Glomerular endothelial cell (primary cell): ENCODE measurements at regions not wholly inside any gene's neighbourhood (a gene's known extent, or its start where the extent isn't known, plus 50 kb on each side); places are given as distances from the start of the nearest gene placed in this dataset.
"Not testable (repeated sequence)": the region's sequence is repeated elsewhere in the genome, so short reads cannot be mapped to it uniquely, and the experiment has no call there.

ENCODE experiments used
- DNase-seq: peaks from one replicate; pipeline ENCODE4 v3.0.0-alpha.2; 2011; ENCODE audit warnings: low read depth, low spot score; ENCODE audit errors: extremely low read depth

DNA sequence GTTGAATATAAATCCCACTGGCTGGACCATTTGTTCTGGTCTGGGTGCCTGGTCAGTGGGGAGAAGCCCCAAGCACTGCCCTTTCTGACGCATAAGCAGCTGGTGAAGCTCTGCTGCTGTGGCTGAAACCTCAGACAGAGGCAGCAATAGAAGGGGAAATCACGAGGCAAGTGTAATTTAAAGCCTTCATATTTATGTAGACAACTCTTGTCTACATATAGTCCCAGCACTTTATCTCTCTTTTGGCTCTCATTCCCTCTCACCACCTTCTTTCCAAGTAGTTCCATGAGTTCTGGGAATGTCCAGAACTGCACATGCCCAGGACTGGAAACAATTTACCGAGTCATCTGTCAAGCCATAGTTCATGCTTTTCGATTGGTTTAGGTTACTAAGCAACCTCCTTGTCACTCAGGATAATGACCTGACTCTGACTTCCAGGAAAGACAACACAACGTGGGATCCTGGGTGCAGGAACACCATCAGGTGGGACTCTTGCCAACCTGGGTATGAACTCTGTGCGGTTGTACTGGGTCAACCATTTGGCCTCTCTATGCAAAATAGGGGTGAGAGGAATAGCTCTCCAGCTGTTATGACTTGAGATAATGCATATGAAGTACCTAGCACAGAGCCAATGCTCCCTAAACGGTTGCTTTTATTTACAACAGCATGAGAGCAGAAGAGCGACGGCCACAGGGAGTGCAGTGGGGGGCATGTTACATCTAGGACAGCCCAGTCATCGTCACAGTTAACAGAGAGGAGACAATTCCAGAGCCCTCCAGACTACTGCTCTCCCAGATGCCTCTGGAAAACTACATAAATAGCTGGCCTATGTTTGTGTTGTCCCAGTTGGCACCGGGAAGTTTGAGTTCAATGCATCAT, 321.9 kb downstream of the FOXO1 start:
- DNase-seq = no peak

DNA sequence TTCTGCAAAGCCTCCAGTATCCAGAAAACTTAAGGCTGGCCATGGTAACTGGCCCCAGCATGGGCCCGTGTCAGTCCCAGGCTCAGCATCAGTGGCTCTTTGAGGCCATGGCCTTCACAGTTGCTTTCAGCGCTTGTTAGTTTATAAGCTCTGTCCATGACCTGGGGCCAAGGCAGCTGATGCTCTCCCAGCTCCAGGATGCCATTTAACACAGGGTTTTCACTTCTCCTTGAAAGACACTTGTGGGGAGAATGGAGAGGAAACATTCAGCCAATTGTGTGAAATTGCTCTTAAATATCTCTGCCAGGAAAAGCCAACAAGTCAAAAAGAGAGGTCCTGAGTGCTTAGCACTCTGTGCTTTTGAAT, 321.3 kb downstream of the FOXO1 start:
- DNase-seq = no peak

DNA sequence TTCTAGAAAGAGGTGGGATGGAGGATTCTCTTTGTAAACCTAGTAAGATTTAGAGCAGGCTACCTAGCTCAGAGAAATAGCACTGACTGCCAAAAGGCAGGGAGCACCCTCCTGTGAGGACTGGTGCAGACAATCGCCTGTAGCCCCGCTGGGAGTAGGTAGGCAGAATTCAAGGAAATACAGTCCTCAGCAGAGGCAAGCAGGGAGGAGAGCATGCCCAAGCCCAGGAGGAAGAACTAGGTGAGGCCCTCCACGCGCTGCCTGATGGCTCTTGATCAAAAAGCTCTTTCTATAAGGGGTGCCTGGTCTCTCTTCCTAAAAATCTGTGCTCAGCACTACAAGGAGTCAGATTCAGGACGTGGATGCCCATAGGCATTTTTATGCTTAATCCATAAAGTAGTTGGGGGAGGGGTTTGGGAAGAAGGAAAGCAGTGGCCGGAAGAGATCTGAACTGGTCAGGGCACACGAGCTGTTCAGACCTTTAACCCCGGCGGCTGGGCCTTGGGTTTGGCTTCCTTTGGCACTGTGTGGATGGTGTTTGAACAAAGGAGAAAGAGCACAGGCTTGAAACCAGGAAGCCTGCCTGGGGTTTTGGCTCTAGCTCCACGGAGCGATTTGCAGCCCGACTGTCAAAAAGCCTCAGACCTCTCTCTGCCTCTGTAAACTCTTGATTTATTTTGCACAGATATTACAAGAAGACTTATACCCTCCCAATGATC, 320.6 kb downstream of the FOXO1 start:
- peak; percentile 33 for DNase-seq

DNA sequence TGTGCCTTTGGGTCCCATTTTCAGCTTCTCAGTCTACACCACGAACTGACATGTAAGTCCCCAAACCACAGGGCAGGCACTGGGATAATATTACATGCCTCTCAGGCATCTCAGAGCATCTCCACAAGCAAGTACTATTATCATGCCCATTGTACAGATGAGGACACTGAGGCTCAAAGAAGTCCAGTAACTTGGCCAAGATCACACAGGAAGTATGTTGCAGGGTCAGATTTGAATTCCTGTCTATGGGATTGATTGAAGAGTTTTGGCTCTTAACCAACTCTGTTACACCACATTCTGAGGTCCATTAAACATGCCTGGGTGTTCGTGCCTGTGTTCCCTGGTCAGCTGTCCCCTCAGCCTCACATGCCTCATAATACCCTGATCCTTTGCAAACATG, 319.8 kb downstream of the FOXO1 start:
- DNase-seq = no peak

DNA sequence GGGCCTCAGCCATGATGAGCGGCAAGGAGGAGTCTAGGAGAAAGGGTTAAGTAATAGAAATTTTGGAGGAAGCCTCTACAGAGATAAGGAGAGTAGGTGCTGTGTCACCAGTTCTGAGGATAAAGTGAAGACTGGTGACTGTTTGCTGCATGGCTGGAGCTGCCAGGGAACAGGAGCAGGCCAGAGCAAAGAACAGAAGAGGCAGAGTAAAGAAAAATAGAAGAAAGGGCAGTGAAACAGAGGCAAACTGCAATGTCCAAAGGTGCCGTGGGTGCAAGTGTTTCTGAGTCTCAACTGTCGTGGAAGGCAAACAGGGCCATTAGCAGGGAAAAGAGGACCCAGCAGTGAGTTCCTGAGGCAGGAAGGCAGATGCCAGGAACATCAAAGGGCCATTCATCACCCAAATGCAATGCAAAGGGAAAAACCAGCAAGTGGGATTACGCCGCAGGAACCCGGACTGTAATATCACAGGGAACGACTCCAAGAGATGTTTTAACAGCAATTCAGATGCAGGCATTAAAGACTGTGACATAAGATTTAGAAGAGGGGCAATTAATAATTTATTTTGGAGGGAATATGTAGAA, 318.3 kb downstream of the FOXO1 start:
- no peak for DNase-seq

DNA sequence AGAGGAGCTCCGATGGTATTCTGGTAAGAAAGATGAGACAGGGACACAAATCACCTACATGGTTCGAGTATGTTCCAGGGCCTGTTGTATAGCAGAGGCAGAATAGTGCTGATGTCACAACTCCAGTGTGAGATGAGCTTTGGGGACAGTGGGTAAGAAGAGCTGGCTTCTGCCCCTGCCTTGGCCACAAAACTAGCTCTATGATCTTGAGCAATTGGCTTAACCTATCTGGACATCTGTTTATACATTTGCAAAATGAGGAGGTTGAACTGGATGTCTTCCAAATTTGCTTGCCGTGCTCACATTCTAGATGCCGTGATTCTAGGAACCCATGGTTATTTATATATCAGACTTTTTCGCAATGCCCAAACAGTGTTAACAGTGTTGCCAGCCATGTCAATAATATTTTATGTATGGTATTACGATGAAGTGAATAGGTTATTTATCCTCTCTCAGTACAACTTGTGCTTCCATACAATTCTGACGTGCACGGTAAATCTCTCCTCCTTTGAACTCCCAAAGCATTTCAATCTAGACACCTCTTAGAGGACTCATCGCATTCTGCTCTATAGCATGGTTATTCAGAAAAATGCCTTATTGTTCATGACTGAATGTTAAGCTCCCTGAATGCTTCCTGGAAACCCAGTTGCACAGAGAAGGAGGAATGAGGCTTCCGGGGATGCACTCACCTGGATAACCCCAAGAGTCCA, 316.0 kb downstream of the FOXO1 start:
- no peak for DNase-seq

DNA sequence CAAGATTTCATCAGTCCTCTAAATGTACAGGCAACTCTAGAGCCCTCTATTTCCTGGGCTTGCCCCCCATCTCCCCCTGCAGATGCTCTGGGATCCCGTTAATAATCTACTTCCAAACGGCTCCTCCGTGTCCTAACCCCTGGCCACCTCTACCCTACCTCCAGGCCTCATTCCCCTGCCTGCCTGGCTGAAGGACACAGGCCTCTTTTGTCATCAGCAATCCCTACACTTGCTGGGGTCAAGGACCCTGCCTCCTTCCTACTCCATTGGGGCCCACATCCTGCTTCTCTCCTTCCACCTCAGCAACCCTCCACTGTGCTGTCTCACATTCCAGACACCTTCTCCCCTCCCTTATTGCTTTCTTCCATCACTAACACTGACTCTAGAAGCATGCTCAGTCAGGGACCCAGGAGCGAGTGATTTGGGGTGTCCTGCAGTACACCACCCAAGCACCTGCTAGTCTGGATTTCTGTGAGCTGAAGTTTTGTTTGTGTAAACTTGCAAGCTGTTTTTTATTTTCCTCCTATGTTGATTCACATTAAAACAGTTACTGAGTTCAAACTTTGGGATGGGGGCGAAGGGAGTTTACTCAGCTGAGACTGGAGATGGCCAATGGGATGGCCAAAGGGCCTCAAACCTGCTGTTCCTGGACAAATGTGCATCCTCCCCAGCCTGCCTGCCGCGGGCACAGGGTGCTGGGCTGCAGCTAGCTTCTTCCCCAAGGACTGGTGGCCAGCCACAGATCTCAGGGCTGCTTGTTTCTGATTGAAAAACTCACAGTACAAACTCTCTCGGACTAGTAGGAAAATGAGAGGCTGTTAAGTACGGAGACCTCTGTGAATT, 314.7 kb downstream of the FOXO1 start:
- no peak for DNase-seq

DNA sequence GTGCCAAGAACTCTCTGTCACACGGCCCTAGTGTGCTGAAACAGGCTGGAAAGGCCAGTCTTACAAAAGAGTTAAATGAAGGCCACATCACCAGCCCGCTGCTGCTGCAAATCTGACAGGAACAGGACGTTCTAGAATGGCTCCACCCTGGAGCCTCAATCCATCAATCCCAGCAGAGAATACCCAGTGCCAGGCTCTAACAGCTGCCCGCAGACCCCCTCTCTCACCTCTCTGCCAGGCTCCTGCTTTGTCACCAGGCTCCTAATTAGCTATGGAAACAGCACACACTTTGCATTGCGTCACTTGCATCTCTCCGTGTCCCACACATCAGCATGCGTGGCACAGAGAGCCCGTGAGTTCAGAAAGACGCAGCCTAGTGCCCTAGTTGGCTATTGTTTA, 314.1 kb downstream of the FOXO1 start:
- no peak for DNase-seq

DNA sequence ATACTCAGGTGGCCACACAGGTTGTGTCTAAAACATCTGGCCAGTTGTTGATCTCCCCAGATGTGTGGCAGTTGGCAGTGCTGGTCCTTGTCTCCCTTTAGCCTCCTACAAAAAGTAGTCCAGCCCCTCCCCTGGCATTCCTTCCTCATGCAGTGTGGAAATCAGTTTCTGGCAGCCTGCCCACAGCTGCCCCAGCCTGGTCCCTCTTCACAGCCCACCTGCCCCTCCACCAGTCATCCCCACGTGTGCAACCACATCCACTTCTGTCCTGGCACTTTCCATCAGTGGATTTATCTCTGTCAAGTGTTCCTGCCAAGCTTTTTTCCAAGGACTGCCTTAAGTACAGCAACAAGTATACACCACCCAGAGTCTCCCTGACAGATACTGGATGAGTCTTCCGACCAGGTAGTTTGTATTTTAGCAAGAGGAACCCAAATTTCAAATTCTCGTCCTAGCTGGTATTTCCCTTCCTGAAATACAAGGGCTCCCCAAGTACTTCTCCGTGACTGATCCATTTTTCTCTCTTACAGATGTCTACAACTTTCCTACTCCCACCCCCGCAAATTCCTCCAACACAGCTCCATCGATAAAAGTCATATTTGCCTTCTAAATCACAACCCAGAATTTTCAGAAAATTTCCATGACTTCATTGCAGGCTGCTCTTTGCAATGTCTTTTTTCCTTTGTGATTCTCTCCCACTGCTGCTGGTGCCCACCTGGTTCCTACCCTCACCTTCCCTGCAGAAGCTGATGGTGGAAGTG, 313.5 kb downstream of the FOXO1 start:
- DNase-seq = no peak

DNA sequence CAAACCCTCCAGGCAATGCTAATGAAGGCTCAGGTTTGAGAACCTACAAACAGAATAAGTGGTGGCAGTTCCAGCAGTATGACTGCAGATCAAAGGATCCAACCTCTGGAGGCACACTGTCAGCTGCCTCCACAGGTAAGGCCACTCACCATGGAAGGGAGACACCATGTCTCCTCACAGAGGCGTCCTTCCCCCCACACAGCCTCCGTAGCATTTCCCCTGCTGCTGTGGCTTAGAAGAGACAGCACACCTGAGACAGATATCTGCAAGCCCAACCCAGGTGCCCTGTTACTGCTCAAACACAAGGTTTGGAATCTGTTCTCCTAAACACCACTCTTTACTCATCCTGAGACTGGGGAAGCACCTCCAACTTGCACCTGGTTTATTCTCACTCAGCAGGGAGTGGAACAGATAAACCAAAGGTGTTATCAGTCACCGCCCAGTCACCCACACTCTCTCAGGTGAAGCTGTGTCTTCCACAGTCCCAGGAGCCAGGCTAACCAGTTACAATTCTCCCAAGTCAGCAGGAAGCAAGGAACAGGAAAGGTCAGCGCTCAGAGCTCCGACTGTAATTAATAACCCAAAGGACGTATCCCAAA, 311.2 kb downstream of the FOXO1 start:
- no peak for DNase-seq

DNA sequence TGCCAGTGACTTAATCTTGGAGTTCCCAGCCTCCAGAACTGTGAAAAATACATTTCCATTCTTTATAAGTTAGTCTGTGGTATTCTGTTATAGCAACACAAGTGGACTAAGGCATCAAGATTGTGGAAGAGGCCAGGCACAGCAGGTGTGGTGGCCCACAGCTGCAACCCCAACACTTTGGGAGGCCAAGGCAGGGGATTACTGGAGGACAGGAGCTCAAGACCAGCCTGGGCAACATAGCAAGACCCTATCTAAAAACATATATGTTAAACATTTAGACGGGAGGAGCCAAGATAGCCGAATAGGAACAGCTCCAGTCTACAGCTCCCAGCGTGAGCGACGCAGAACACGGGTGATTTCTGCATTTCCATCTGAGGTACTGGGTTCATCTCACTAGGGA, 310.4 kb downstream of the FOXO1 start:
- no peak for DNase-seq

DNA sequence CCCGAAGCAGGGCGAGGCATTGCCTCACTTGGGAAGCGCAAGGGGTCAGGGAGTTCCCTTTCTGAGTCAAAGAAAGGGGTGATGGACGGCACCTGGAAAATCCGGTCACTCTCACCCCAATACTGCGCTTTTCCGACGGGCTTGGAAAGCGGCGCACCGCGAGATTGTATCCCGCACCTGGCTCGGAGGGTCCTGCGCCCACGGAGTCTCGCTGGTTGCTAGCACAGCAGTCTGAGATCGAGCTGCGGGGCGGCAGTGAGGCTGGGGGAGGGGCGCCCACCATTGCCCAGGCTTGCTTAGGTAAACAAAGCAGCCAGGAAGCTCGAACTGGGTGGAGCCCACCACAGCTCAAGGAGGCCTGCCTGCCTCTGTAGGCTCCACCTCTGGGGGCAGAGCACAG, 310.0 kb downstream of the FOXO1 start:
- not testable (repeated sequence) for DNase-seq

DNA sequence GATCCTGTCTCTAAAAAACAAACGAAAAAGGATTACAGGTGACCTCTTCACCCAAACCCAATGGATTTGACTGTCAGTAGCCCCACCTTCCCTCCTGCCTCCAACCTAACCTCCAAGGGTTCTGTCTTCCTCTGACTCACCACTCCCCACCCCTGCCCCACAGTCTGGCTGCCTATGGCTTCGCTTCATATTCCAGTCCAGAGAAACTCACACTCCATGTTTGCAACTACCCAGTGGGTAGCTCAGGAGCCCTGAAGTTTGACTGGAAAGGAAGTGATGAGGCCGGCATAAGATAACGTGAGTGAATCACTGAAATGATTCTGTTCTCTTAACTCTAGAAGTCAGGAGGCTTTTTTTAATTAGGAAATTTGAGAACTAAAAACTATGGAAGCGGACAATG, 303.9 kb downstream of the FOXO1 start:
- no peak for DNase-seq

DNA sequence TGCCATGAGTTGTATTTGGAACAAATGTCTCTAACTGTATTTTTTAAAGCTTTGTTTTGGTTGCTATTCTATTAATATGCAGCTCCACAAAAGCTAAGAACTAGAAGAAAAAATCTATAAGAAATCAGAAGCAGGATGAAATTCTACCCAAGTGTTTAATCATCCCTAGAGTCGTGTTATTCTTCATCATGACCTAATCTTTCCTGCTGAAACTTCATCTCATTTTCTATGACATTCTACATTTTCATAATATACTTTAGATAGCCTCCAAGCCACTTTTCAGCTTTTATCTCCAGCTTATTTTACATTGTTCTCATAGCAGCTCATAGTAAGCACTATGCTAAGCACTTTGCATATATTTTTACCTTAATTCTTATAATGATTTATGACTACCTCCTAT, 302.8 kb downstream of the FOXO1 start:
- no peak for DNase-seq

DNA sequence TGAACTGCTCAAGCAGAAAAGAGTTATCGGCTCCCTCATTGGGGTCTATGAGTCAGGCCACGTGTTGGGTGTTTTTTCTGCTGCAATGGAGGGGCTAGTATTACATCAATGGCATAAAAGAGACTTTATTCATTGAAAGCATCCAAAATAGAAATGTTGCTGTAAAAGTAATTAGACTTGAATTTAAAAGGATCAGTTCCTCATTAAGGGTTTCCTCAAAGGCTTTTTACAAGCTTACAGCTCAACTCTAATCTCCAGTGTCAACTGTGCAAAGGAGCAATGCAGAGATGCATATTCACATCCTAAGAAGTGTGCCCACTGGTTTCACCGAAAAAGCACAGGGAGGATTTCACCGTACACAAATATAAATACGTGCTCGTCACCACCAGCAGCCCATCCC, 300.3 kb downstream of the FOXO1 start:
- DNase-seq = no peak

DNA sequence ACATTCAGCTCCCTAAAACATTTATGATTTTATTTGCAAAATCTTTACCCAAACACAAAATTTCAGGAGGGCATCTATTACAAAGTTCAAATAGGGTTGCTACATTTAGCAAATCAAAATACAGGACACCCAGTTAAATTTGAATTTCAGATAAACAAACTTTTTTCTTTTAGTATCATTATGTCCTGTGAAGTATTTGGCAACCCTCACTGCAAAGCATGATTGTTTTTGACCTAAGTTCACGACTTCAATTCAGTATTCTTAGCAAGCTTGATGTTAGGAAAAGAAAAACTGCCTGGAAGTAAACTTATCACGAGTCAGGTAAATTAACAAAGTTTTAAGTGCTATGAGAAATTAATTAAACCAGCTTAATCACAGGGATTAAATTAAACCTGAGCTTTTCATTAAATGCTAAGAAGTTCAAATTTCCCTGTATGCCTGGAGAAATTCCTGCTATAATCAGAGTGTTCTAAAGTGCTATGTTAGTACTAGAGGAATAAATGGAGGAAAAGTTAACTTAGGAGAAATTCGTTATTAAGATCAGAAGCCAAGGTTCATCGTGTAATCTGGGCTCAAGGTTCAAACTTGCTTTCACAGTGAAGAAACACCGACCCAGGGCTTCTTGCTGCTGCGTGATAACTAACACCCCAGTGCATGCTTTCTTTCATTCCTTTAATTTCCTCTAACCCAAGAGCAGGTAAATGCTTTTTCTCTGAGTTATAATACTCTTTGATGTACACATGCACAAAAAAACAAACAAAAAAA, 298.1 kb downstream of the FOXO1 start:
- no peak for DNase-seq

DNA sequence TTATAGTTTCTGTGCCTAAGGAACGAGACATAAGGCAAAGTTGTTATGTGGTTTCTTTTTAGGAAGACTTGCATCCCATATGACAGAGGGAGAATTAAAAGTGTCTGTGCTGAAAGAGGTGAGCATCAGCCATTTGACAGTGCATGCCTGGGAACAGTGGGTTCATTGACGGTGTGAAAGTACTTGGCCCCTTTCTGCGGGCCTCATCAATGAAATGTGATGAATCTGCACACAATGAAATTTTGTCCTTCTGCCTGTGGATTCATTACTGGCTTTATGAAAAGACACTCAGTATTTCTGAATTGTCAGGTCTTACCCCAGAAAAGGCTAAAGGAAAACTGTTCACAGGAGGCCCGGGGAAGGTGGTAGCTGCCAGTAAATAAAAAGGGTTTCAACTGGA, 295.8 kb downstream of the FOXO1 start:
- no peak for DNase-seq

DNA sequence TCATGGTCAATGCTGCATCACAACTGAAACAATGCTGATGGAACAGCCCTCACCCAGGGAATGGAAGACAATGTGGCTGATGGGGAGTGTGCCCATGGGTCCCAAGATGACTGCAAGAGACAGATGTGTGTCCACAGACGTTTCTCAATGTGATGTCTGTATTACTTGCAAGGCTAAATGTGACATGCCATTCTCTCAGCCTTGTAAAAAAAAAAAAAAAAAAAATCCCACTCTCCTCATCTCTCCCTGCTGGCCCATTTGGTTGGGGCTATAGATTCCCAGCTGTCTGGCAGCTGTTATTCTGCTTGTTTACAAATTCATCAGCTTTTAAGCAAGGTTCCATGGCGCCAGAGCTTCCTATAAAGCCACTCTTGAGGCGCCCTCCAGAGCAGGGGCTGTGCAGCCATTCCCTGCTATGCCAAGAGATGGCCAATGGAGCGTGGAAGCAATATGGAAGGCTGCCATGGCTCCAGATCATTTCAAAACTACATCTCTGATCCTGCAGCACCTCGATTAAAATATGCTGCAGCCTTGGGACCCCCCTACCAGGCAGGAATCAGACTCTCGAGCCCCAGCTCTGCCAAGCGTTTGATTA, 294.8 kb downstream of the FOXO1 start:
- no peak for DNase-seq
